NCI-H128 (cell line): ENCODE measurements at regions not wholly inside any gene's neighbourhood (a gene's known extent, or its start where the extent isn't known, plus 50 kb on each side); places are given as distances from the start of the nearest gene placed in this dataset.

Source experiments
- DNase-seq: peaks from one replicate; lab custom pipeline; 2025; ENCODE audit not compliant: unreplicated experiment; lab: John Stamatoyannopoulos, UW

DNA sequence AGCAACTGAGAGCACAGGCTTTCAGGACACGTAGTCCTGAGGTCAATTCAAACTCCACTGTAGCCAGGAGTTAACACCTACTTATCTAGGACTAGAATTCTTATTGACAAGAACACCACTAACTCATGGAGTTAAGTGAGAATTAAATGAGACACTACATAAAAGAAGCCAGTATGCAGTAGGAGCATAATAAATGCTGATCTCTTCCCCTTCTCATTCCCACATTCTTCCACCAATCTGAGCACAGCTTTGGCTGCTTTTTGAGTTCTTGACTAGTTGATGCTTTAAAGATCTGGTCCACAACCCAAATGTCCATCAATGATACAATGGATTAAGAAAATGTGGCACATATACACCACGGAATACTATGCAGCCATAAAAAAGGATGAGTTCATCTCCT lies 55.2 kb downstream of the TTC32 start:
- DNase-seq: no peak

DNA sequence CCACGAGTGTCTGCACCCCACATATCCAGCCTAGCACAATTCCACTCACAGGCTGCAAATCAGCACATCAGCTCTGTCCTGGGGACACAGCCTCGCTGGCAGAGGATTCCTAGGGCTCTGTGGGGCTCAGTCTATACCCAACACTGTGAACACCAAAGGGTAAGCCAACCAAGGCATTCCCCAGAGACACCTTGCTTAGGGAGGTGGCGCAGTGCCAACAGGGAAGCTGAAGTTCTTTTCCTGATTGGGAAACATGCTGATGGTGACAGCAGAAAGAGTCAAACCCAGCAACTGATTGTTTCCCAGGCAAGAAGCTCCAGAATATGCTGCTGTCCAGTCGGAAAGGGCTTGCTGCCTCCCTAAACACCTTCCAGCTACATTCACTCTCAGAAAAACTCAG lies 55.8 kb downstream of the TTC32 start:
- no peak for DNase-seq

DNA sequence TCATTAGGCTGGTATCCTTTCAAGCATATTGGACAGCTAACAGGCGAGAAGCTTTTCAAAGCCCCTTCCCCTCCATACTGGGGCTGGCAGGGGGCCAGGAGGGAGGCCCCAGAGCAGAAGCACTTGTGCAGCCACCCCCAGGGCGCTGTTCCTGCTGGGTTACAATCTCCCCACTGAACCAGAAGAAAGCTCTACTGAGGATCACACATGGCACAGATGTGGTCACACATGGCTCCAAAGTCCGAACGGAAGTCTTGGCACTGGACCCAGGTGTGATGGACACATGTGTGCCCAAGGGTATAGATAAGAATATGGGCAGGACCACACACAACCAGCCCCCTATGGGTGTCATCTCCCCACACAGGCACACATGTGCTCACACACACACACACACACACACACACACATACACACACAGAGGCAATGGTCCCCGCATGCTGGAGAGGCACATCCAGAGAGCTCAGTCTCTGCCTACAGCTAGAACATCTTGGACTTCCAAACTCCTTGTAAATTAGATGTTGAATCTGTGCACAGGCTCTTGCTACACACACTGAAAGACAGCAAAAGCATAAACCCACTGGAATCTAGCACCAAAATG lies 56.4 kb downstream of the TTC32 start:
- DNase-seq: no peak

DNA sequence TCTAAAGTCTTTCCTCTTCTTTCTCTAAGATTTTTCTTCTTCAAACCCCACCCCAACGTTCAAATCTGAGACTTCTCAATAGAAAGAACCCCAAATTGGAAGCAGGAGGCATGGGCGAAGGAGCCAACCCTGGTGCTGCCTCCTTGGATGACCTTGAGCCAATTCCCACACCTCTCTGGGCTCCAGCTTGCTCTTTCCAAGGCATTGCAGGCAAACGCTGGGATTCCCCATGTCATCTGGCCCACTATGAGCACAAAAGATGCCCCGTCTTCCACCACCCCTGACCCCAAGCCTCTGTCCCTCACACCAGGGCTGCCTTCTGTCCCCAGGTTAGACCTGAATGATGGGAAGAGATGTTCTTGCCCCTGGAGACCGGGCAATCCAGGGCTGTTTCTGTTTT lies 57.0 kb downstream of the TTC32 start:
- DNase-seq: no peak

DNA sequence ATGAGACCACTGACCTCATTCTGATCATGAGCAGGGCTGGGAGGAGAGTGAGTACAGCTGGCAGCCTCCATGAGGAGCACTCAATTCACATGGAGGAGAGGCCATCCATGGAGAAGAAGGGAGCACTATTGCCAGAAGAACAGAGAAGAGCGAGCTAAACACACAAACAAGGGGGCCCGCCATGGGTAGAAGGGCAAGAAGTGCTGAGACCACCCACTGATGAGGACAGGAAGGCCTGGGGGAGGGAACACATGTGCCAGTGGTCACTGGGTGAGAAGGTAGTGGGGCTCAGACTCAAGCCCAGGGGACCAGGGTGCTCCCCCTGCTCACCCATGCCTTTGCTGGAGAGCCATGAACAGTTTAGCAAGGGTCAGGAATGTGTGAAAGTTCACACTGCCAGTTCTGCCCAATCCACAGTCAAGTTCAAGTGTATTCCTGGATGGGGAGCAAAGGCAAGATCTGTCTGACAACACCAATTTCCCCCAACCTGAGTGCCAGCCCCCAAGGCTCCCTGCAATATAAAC lies 57.7 kb downstream of the TTC32 start:
- no peak for DNase-seq

DNA sequence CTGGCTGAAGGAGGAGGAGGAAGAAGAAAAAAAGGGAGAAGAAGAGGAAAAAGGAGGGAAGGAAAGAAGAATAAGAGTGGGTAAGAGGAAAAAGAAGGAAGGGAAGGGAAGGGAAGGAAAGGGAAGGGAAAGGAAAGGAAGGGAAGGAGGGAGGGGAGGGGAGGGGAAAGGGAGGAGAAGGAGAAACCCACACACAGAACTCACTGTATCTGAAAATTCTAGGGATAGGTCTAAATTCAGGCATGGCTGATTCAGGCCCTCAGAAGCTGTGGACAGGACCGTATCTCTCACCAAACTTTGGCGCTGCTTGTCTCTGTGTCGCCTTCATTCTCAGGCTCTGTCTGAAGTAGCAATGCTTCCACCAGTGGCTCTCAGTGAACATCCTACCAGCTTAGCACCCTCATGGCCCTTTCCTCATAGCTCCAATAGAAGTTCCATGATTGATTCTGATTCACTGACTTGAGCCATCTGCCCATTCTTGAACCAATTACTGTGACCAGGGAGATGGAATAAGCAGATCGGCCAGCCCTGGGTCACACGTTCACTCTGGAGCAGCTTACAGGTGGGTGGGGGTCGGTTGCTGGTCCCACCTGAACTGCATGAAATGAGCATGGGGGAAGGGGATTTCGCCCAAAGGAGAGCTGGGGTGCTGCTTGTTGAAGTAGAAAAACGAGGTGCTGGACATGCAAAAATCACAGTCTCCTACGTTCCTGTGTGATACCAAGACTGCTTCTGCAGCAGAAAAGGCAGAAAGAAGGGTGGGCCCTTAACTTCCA lies 59.7 kb downstream of the TTC32 start:
- DNase-seq: no peak

DNA sequence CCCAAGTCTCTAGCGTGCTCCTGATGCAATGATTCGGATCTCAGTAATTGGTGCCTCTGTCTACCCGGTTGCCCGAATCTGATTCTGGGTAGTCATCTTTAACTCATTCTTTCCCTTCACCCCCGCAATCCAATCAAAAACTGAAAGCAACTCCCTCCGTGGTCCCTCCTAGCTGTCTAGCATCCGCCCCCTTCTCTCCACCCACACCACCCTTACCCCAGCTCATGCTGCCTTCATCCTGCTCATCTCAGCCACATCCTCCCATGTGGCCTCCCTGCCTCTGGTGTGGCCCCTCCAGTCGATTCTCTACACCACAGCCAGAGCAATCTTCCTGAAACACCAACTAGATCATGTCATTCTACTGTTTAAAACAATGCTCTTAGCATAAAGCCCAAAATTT lies 62.3 kb downstream of the TTC32 start:
- no peak for DNase-seq

DNA sequence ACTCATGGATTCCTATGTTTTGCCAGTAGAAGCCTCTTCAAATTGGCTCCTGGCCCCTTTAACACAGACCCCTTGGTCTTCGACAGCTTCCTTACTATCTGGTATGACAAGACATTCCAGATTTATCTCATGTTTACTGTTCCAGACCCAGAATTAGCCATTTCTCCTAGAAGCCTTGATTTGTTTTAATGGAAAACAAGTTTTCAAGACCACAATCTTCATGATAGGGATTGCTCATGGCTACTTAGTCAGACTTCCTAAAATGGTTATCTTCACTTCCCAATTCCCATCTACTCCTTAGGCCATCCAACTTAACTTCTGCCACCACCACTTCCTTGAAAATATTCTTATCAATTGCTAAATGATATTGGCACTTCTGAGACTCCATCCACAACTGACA lies 63.2 kb downstream of the TTC32 start:
- no peak for DNase-seq

DNA sequence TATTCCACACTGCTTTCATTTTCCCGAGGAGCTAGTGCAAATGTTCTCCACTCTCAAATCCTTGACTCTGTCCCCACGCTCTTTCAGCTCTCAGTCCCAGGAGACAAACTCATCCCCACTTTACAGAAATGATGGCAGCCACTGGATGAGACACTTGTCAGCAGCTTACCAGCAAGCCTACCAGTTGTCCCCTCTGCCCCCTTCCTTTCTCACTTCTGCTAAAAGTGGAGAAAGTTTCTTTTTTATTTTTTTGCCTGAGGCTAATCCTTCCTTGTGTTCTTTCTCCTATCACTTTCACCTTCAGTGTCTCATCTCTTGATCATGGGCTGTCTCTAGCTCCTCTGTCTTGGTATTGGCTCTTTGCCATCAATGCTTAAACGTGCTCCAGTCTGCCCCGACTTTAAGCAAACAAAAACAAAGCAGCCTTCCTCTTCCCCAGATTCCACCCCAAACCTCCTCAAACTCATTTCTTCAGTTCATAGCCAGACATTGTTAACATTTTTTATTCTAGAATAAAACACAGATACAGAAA lies 64.5 kb downstream of the TTC32 start:
- DNase-seq: no peak

DNA sequence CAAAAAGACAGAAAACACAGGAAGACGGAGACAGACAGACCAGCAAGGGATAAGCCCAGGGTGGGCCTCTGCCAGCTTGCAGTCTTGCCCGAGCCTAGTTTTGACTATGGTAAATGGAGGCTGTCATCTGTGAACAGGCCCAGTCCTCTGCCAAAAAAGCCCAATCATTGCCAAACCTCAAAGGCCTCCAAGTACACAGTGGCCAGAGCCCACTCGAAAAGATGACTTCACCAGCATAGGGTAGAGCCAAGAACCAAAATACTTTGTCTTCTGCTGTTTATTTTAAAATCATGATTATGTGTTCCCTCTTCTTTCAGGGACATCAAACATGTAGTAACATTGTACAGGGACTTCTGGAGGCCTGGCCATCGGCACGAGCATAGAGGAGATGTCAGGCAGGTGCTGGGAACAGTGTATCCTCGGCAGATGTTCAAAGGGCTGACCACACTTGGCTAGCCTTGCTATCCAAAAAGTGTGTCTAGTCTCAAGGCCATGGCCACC lies 66.0 kb downstream of the TTC32 start:
- no peak for DNase-seq

DNA sequence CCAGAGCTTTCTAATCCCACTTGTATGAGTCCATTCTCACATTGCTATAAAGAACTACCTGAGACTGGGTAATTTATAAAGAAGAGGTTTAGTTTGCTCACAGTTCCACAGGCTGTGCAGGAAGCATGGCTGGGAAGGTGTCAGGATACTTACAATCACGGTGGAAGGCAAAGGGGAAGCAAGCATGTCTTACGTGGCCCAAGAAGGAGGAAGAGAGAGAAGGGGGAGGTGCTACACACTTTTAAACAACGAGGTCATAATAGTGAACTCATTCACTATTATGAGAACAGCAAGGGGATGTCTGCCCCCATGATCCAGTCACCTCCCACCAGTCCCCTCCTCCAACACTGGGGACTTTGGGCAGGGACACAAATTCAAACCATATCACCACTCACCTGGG lies 67.8 kb downstream of the TTC32 start:
- no peak for DNase-seq

DNA sequence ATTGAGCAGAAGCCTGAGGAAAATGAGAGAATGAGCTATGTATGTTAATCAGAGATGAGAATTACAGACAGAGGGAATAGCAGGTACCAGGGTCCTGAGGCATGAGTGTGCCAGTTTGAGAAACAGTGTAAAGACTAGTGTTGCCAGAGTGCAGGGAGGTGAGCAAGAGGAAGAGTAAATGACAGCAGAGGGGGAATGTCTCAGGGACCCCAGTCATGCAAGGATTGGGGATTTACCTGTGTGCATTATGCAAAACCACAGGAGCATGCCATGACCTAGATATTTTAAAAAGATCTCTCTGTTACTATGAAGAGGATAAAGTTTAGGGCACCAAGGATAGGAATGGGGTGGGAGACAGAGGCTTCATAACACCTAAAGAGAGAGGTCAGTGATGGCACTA lies 72.1 kb downstream of the TTC32 start:
- DNase-seq: no peak

DNA sequence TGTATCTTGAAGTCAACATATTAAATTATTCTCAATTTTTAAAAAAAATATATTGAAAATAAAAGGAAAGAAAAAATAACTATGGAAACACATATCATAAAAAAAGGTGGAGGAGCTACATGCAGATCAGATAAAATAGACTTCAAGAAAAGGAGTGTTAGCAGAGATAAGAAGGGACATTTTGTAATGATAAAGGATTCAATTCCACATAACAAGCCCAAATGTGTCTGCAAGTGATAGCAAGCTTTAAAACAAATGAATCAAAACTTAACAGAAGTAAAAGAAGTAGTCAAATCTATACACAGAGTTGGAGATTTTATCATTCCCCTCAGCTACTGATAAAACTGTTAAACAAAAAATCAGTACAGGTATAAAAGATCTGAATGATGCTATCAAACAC lies 74.9 kb downstream of the TTC32 start:
- DNase-seq: no peak

DNA sequence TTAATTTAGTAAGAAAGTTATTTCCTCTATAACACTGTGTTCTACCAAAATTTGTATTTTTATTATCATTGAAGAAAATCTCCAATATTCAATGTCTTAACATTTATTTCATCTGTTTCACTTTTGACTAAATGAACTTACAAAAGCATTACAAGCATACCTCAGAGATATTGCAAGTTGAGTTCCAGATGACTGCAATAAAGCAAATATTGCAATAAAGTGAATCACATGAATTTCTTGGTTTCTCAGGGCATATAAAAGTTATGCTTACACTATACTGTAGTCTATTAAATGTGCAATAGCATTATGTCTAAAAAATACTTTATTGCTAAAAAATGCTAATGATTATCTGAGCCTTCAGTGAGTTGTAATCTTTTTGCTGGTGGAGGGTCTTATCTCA lies 78.3 kb downstream of the TTC32 start:
- DNase-seq: no peak

DNA sequence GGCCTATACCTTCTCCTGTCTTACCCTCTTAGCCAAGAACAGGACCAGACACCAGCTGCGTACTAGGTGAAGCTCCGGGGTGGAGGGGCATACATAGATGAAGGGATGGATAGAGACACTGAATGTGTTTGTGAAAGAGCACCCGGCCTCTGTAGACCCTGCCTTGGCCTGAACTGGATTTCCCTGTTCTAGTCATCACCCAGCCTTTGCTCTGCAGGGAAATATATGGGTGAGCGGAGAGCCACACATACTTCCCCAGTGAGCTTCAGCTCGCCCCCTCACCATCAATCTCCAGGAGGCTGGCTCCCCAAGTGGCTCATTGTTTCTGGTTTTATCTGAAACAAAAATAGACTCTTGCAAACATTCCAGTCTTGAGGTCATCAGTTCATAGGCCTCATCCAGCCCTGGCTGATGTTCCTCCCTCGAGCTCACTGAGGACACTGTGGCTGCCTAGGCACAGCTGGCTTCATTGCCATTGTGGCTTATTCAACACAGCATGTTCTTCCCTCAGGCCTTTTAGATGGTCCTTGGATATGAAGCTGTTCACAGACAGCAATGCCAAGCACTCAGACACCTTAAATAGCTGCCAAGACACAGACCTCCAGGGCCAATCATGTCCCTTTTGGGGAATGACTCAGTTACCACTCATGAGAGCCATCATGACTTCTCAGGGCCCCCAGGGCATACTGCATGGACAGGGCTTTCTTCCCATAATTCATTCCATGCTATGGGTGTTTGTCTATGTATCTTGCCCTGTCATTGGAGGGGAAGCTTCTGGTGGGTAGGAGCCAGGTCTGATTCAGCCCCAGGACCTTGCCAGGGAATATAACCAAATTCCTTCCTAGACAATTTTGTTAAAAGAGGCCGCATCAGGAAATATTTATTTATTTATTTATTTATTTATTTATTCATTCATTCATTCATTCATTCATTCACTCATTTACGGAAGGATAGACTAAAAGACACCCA lies 82.4 kb downstream of the TTC32 start:
- DNase-seq: no peak

DNA sequence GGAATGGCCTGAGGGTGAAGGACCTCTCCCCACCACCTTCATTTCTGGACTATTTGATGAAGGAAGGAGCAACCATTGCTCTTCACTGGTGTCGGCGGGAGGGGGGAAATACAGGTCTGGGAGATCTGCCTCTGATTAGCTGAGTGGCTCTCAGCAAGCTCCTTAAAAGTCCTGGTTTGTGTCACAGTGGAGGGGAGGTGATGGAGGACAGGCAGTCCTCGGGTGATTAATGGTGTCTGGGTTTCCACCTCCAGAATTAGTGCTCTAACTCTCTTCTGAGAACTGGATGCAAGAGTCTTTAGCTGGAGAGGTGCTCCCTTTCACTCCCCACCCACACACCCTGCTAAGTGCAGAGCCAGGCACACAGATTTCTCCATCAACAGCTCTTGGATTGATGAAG lies 83.2 kb downstream of the TTC32 start:
- no peak for DNase-seq

DNA sequence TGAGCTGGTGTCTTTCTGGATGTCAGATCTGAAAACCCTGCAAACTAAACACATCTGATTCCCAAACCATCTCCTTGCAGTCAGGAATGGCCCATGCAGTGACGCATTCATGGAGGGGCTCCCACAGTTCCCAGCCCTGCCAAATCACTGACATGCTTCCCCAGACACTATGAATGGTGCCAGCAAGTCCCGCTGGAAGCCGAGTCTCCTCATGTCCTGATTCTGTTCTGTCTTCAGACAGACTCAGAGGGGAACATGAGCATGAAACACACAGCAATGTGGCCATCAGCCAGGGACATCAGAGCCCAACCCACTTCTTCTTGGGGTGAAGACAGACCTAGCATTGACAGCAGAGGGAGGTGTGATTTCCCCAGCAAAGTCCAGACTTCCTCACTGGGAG lies 83.7 kb downstream of the TTC32 start:
- DNase-seq: no peak

DNA sequence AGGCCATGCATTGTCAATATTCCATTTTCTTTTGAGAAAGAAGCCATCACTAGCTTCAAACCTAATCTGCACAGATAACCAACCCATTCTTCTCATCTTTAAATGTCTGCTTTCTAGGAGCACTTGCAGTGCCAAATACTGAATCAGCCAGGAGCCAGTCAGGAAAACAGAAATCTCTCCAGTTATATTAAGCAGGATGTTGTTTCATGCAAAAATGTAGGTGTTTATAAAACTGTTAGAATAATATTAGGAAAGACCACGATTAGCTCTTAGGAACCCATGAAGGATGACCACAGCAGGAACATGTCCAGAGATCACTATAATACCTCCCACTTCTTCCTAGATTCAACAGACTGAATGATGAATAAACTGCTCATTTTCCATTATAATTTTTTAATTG lies 86.0 kb downstream of the TTC32 start:
- DNase-seq: no peak

DNA sequence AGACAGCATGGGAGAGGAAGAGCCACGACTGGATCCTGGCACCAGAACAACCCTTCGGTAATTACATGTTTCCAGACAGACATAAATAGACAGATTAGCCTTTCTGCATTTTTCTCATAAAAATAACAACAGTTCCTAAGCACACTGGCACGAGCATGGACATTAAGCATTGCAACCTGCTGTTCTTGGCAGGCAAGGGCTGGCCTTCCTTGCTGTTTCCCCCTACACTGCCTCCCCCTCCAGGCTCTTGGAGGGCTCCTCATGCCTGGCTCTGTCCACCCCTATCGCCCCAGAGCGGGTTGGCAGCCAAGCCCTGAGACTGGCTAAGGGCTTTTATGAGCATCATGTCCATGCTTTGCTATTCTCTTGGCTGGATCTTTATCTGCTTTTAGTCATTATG lies 89.6 kb downstream of the TTC32 start:
- no peak for DNase-seq

DNA sequence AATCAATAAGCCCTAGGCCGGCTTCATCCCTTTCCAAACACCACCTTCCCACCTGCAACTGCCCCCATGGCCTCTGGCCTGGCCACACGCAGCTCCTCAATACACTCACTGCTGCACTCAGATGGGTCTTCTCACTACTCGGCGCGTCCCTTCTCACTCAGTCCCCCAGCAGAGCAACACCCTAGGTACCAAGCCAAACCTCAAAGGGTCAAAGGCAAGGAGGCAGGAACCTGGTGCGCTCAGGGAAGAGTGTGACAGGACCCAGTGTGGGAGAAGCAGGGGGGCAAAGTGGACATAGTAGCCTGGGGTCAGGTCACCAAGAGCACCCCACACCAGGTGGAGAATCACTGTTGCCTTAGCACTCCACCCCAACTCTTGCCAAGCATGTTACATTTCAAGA lies 90.6 kb downstream of the TTC32 start:
- no peak for DNase-seq

DNA sequence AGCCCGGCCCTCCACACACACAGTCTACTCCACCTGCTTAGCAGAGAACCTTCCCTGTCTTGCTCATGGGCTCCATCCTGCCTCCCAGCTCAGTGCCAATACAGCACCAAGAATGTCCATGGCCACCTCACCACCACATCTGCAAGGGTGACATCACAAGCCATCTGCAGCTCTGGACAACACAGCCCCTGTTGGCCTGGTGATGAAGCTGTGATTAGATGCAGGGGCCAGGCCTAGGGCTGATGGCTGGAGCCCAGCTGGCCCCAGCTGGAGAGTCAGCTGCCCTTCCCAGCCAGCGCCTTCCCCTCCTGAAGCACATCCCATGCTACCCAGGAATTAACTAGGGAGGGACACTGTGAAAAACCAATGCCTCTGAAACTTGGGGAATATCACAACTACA lies 91.1 kb downstream of the TTC32 start:
- DNase-seq: no peak
